GM21723 (cell line): ENCODE measurements at regions not wholly inside any gene's neighbourhood (a gene's known extent, or its start where the extent isn't known, plus 50 kb on each side); places are given as distances from the start of the nearest gene placed in this dataset.

Experiments
- ATAC-seq: cut with Tn5 transposase; IDR thresholded peaks from one replicate; pipeline ENCODE4 v1.9.1; 2021; ENCODE audit warnings: mild to moderate bottlenecking, moderate library complexity; ENCODE audit not compliant: unreplicated experiment

DNA sequence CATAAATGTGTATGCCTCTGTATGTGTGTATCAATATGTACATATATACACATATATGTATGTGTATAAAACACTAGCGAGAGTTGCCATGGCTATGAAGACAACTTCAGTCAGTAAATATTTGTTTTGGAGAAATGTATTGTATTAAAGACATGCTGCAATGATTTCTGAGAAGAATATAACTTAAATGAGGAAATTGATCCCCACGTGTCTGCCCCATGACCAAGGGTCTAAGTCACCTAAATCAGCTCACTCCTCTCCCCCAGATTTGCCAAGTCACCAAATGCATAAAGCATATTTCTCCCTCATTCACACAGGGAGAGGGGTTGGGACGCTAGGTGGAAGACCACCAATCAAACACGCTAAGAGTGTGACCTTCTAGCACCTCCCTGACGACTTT is 58.3 kb upstream of the LYST start:
- no peak for ATAC-seq

DNA sequence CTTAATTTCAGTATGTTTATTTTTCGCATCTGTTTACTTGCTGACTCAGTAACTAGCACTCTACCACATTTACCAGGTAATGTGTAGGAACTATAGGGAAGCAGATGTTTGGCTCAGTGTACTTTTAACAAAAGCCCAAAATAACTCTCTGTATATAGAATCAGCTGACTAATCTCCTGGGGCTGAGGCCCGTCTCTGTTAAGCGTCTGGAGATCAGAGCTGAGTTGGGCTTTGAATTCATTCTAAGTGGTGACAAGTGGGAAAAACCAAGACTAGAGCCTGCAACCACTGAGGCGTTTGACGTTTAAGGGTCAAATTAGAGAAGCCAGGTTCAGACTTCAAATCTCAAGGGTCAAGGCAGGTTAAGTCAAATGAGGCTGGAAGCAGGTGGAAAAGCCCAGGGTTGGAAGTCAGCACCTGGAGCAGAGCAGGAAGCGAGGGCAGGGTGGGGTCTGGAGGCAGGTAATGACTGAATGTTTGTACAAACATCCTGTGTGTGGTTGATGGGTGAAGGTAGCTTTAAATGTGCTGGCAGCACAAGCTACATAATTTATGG is 56.8 kb upstream of the LYST start:
- peak; percentile 71 for ATAC-seq

- no peak for ATAC-seq
These were observed 54.1 kb upstream of the LYST start for GRCh38 chr1:235920596-235921375.

- no peak for ATAC-seq
These were observed 53.2 kb upstream of the LYST start for GRCh38 chr1:235919833-235920441.

DNA sequence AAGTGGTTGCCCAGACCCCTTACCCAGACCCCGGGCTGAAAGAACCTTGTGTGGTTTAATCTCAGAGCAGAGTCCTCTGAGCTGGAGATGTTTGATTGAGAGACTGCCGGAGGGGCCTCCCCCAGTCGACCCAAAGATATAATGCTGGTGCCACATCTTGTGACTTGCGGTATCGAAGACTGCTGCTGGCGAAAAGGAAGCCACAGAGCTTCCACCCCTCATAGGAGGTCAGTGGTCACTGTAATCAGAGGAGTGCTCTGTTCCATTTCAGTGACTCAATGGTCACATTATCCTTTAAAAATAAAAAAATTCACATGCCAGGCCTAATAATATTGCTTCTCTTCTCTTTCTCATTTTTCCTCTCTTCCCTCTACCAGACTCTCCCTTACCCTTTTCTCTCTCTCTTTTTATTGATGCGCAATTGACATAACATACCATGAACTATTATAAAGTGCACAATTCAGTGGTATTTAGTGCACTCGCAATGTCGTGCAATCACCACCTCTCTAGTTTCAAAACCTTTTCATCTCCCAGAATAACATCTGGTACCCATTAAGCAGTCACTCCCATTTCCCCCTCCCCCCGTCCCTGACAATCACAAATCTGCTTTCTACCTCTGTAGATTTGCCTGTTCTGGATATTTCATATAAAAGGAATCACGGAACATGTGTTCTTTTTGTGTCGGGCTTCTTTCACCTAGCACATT is 52.6 kb upstream of the LYST start:
- no peak for ATAC-seq

DNA sequence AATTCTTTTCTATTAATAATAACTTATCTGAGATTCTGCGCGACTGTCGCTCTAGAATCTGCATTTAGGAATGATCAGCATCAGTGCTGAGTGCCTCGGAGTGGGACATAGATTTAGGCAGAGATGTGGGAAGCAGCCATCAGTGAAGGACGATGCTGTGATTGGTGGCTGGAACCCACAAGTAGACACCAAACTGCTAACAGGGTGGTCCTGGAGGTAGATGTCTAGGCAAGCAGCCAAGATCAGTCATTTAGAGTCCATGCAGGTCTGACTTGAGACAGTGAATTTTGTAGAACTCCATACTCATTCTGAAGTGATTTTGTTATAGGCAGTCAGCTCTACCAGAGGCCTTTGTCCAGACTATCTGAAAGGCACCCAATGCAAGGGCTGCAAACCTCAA is 51.8 kb upstream of the LYST start:
- no peak for ATAC-seq

DNA sequence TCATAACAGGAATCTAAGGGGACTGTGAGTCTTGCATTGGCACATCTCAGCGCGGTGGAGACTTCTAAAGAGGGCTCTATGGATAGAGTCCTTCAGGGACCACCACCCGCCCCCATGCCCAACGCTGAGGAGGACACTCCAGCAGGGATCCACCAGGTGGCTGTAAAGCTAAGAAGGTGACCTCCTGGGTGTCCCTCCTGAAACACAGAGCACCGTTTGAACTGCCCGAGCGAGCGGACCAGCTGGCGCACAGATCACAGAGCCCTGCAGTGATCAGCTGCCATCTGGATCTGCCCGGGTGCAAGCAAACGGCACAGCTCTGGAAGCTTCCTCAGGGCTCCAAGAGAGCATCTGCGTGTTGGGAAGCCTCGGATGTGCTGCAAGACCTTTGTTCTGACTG is 51.3 kb upstream of the LYST start:
- ATAC-seq = no peak

DNA sequence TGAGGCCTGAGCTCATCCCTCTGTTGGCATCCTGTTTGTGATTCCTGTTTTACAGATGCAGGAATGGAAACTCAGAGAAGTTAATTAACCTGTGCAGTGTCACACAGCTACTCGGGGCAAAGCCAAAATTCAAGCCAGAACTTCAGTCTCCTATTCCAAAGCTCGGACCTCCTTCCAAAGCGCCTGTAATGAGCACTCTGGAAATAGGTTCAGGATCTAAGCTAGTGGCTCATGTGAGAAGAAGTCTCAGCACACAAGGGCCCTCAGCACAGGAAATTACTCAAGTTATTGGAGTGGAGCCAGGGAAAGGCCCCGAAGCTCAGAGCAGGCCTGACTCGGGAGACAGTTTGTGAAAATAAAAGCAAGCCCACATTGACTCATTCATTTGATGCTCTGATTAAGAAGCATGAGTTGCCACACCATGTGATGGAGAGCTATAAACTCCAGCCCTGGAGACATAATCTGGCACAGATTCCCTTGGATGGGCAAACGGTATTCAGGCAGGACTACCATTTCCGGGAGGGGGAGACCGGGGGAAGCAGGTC is 50.6 kb upstream of the LYST start:
- ATAC-seq = peak; percentile 91
